ENCODE measurements at regions not wholly inside any gene's neighbourhood (a gene's known extent, or its start where the extent isn't known, plus 50 kb on each side); places are given as distances from the start of the nearest gene placed in this dataset.
A peak's percentile ranks its signal among the peaks of the same experiment; 100 is the strongest.

GRCh38 chr16:80202831-80203413 is 337.9 kb upstream of the DYNLRB2 start:
- no peaks in the 10 kb centered on the region for H3K36me3 ChIP-seq (ENCODE audit: control insufficient read depth in 1 of 2, insufficient read depth in 2 of 2, low read length in 2 of 2)
- H3K18ac ChIP-seq (ENCODE audit: low read length) = no peak overlapping the region
- H2BK5ac ChIP-seq (ENCODE audit: low read depth, low read length, poor library complexity) = no peak overlapping the region
- H3K14ac ChIP-seq (ENCODE audit: low read length) = no peak overlapping the region
- no peak overlapping the region for H3K27ac ChIP-seq (ENCODE audit: low read depth, low read length)
- no peaks in the 10 kb centered on the region for H3K9me3 ChIP-seq (ENCODE audit: insufficient read depth, low read depth, low read length)
- no peaks in the 10 kb centered on the region for H3K79me2 ChIP-seq (ENCODE audit: control insufficient read depth, insufficient read depth, low read length, poor library complexity)
- no peaks in the 10 kb centered on the region for H3K79me1 ChIP-seq (ENCODE audit: low read length)
- H4K12ac ChIP-seq (ENCODE audit: low read depth, low read length) = no peak overlapping the region
- no peak overlapping the region for H2AK5ac ChIP-seq (ENCODE audit: low read length)
- WGBS (ENCODE audit: extremely low coverage, insufficient coverage, insufficient read length) = no CpG with 5 or more reads among the region's 4 CpGs
- no peak overlapping the region for H3K23ac ChIP-seq (ENCODE audit: low read length)
- no peak overlapping the region for H4K91ac ChIP-seq (ENCODE audit: low read depth, low read length)
- H3K4me2 ChIP-seq (ENCODE audit: low read length) = no peak overlapping the region
- no peak overlapping the region for H4K8ac ChIP-seq (ENCODE audit: low read depth, low read length)
- no peak overlapping the region for H2AFZ ChIP-seq (ENCODE audit: insufficient read depth, low read length, poor library complexity)
- no peak overlapping the region for H3K4ac ChIP-seq (ENCODE audit: low read depth, low read length)
- no peak overlapping the region for H3K4me3 ChIP-seq (ENCODE audit: low read depth, low read length)
- no peaks in the 10 kb centered on the region for H3K4me1 ChIP-seq (ENCODE audit: control insufficient read depth in 1 of 2, insufficient read depth in 2 of 2, low read length in 2 of 2)
- no peak overlapping the region for H2BK120ac ChIP-seq (ENCODE audit: insufficient read depth, low read length, poor library complexity)
- H2BK12ac ChIP-seq (ENCODE audit: low read length) = no peak overlapping the region
- no peaks in the 10 kb centered on the region for H3K27me3 ChIP-seq (ENCODE audit: insufficient read depth, low read length)
- DNase-seq = no peak
- H3K9ac ChIP-seq (ENCODE audit: low read length) = no peak overlapping the region

- no peaks in the 10 kb centered on the region for H3K27me3 ChIP-seq (ENCODE audit: insufficient read depth, low read length)
- H3K9ac ChIP-seq (ENCODE audit: low read length) = no peak overlapping the region
- no peaks in the 10 kb centered on the region for H3K79me2 ChIP-seq (ENCODE audit: control insufficient read depth, insufficient read depth, low read length, poor library complexity)
- no peaks in the 10 kb centered on the region for H3K4me1 ChIP-seq (ENCODE audit: control insufficient read depth in 1 of 2, insufficient read depth in 2 of 2, low read length in 2 of 2)
- H3K9me3 ChIP-seq (ENCODE audit: insufficient read depth, low read depth, low read length) = no peaks in the 10 kb centered on the region
- H3K23ac ChIP-seq (ENCODE audit: low read length) = no peak overlapping the region
- no peak overlapping the region for H4K8ac ChIP-seq (ENCODE audit: low read depth, low read length)
- no peak overlapping the region for H3K4me3 ChIP-seq (ENCODE audit: low read depth, low read length)
- H3K4me2 ChIP-seq (ENCODE audit: low read length) = no peak overlapping the region
- no peaks in the 10 kb centered on the region for H3K79me1 ChIP-seq (ENCODE audit: low read length)
- no peak overlapping the region for H4K12ac ChIP-seq (ENCODE audit: low read depth, low read length)
- no peak overlapping the region for H2BK120ac ChIP-seq (ENCODE audit: insufficient read depth, low read length, poor library complexity)
- H2BK12ac ChIP-seq (ENCODE audit: low read length) = no peak overlapping the region
- H2AK5ac ChIP-seq (ENCODE audit: low read length) = no peak overlapping the region
- no peak overlapping the region for H4K91ac ChIP-seq (ENCODE audit: low read depth, low read length)
- H3K14ac ChIP-seq (ENCODE audit: low read length) = no peak overlapping the region
- H3K4ac ChIP-seq (ENCODE audit: low read depth, low read length) = no peak overlapping the region
- H2AFZ ChIP-seq (ENCODE audit: insufficient read depth, low read length, poor library complexity) = no peak overlapping the region
- no peak overlapping the region for H2BK5ac ChIP-seq (ENCODE audit: low read depth, low read length, poor library complexity)
- no peaks in the 10 kb centered on the region for H3K36me3 ChIP-seq (ENCODE audit: control insufficient read depth in 1 of 2, insufficient read depth in 2 of 2, low read length in 2 of 2)
- DNase-seq = no peak
- no CpG with 5 or more reads among the region's 3 CpGs for WGBS (ENCODE audit: extremely low coverage, insufficient coverage, insufficient read length)
- H3K18ac ChIP-seq (ENCODE audit: low read length) = no peak overlapping the region
- H3K27ac ChIP-seq (ENCODE audit: low read depth, low read length) = no peak overlapping the region
Observed at GRCh38 chr16:80200079-80200478, 340.7 kb upstream of the DYNLRB2 start.

GRCh38 chr16:80199614-80200013 is 341.2 kb upstream of the DYNLRB2 start:
- Histone ChIP-seq H3K27me3 (ENCODE audit: insufficient read depth, low read length) (no peaks in the 10 kb centered on the region), H4K8ac (ENCODE audit: low read depth, low read length) (no peak overlapping the region), H3K4me1 (ENCODE audit: control insufficient read depth in 1 of 2, insufficient read depth in 2 of 2, low read length in 2 of 2) (no peaks in the 10 kb centered on the region), H3K4me3 (ENCODE audit: low read depth, low read length) (no peak overlapping the region), H2AFZ (ENCODE audit: insufficient read depth, low read length, poor library complexity) (no peak overlapping the region), H3K9ac (ENCODE audit: low read length) (no peak overlapping the region), H4K12ac (ENCODE audit: low read depth, low read length) (no peak overlapping the region), H3K4me2 (ENCODE audit: low read length) (no peak overlapping the region), H3K18ac (ENCODE audit: low read length) (no peak overlapping the region), H2BK120ac (ENCODE audit: insufficient read depth, low read length, poor library complexity) (no peak overlapping the region), H3K23ac (ENCODE audit: low read length) (no peak overlapping the region), H4K91ac (ENCODE audit: low read depth, low read length) (no peak overlapping the region), H3K79me1 (ENCODE audit: low read length) (no peaks in the 10 kb centered on the region), H3K36me3 (ENCODE audit: control insufficient read depth in 1 of 2, insufficient read depth in 2 of 2, low read length in 2 of 2) (no peaks in the 10 kb centered on the region), H3K79me2 (ENCODE audit: control insufficient read depth, insufficient read depth, low read length, poor library complexity) (no peaks in the 10 kb centered on the region), H3K27ac (ENCODE audit: low read depth, low read length) (no peak overlapping the region), H3K4ac (ENCODE audit: low read depth, low read length) (no peak overlapping the region), H3K14ac (ENCODE audit: low read length) (no peak overlapping the region), H3K9me3 (ENCODE audit: insufficient read depth, low read depth, low read length) (no peaks in the 10 kb centered on the region), H2AK5ac (ENCODE audit: low read length) (no peak overlapping the region), H2BK5ac (ENCODE audit: low read depth, low read length, poor library complexity) (no peak overlapping the region), H2BK12ac (ENCODE audit: low read length) (no peak overlapping the region)
- DNase-seq = no peak
- WGBS (ENCODE audit: extremely low coverage, insufficient coverage, insufficient read length) = no CpG with 5 or more reads among the region's 3 CpGs

- Histone ChIP-seq H3K9ac (ENCODE audit: low read length) (no peak overlapping the region), H3K27ac (ENCODE audit: low read depth, low read length) (no peak overlapping the region), H3K27me3 (ENCODE audit: insufficient read depth, low read length) (no peaks in the 10 kb centered on the region), H3K4me1 (ENCODE audit: control insufficient read depth in 1 of 2, insufficient read depth in 2 of 2, low read length in 2 of 2) (no peaks in the 10 kb centered on the region), H3K4ac (ENCODE audit: low read depth, low read length) (no peak overlapping the region), H3K4me3 (ENCODE audit: low read depth, low read length) (no peak overlapping the region), H2BK5ac (ENCODE audit: low read depth, low read length, poor library complexity) (no peak overlapping the region), H3K18ac (ENCODE audit: low read length) (no peak overlapping the region), H3K4me2 (ENCODE audit: low read length) (no peak overlapping the region), H3K9me3 (ENCODE audit: insufficient read depth, low read depth, low read length) (no peaks in the 10 kb centered on the region), H2BK120ac (ENCODE audit: insufficient read depth, low read length, poor library complexity) (no peak overlapping the region), H3K23ac (ENCODE audit: low read length) (no peak overlapping the region), H4K12ac (ENCODE audit: low read depth, low read length) (no peak overlapping the region), H3K79me2 (ENCODE audit: control insufficient read depth, insufficient read depth, low read length, poor library complexity) (no peaks in the 10 kb centered on the region), H2BK12ac (ENCODE audit: low read length) (no peak overlapping the region), H2AFZ (ENCODE audit: insufficient read depth, low read length, poor library complexity) (no peak overlapping the region), H3K14ac (ENCODE audit: low read length) (no peak overlapping the region), H3K36me3 (ENCODE audit: control insufficient read depth in 1 of 2, insufficient read depth in 2 of 2, low read length in 2 of 2) (no peaks in the 10 kb centered on the region), H4K8ac (ENCODE audit: low read depth, low read length) (no peak overlapping the region), H4K91ac (ENCODE audit: low read depth, low read length) (no peak overlapping the region), H3K79me1 (ENCODE audit: low read length) (no peaks in the 10 kb centered on the region), H2AK5ac (ENCODE audit: low read length) (no peak overlapping the region)
- no CpG with 5 or more reads among the region's 7 CpGs for WGBS (ENCODE audit: extremely low coverage, insufficient coverage, insufficient read length)
- DNase-seq = peak in 1 of 2 donors; percentile 4
Observed at GRCh38 chr16:80198311-80199299, 342.2 kb upstream of the DYNLRB2 start.

All from trophoblast cell (in vitro differentiated cells and primary cell).